CD4-positive, alpha-beta T cell treated with Interleukin-2 at 100 ng/mL for 4 hours (primary cell): ENCODE measurements at regions not wholly inside any gene's neighbourhood (a gene's known extent, or its start where the extent isn't known, plus 50 kb on each side); places are given as distances from the start of the nearest gene placed in this dataset.

ENCODE experiments used
- DNase-seq: peaks from one replicate; pipeline ENCODE4 v3.0.0-alpha.2; 2020; ENCODE audit warnings: low spot score

GRCh38 chr11:129291546-129291945 lies 84.1 kb upstream of the BARX2 start:
- no peak for DNase-seq

GRCh38 chr11:129290966-129291365 lies 84.7 kb upstream of the BARX2 start:
- DNase-seq = no peak

GRCh38 chr11:129289350-129290040 lies 86.2 kb upstream of the BARX2 start:
- DNase-seq = no peak

- no peak for DNase-seq
Observed at GRCh38 chr11:129287920-129288319, 87.7 kb upstream of the BARX2 start.

GRCh38 chr11:129286813-129287212 lies 88.8 kb upstream of the BARX2 start:
- DNase-seq = no peak

GRCh38 chr11:129285402-129285786 lies 90.3 kb upstream of the BARX2 start:
- DNase-seq = no peak

- DNase-seq = no peak
Observed at GRCh38 chr11:129283141-129283540, 91.0 kb upstream of the ARHGAP32 start.

GRCh38 chr11:129282634-129283033 lies 90.5 kb upstream of the ARHGAP32 start:
- DNase-seq = no peak

- no peak for DNase-seq
Observed at GRCh38 chr11:129281471-129282415, 89.6 kb upstream of the ARHGAP32 start.

GRCh38 chr11:129280027-129280811 lies 88.1 kb upstream of the ARHGAP32 start:
- no peak for DNase-seq

- peak; percentile 64 for DNase-seq
Observed at GRCh38 chr11:129279326-129280026, 87.4 kb upstream of the ARHGAP32 start.

GRCh38 chr11:129278586-129279319 lies 86.6 kb upstream of the ARHGAP32 start:
- DNase-seq = no peak

- no peak for DNase-seq
Observed at GRCh38 chr11:129277198-129277843, 85.2 kb upstream of the ARHGAP32 start.

- no peak for DNase-seq
Observed at GRCh38 chr11:129275828-129276227, 83.7 kb upstream of the ARHGAP32 start.

GRCh38 chr11:129273944-129274711 lies 82.0 kb upstream of the ARHGAP32 start:
- DNase-seq = no peak

- DNase-seq = no peak
Observed at GRCh38 chr11:129273322-129273721, 81.2 kb upstream of the ARHGAP32 start.

GRCh38 chr11:129271030-129271429 lies 78.9 kb upstream of the ARHGAP32 start:
- no peak for DNase-seq

- no peak for DNase-seq
Observed at GRCh38 chr11:129270446-129270845, 78.3 kb upstream of the ARHGAP32 start.

GRCh38 chr11:129268371-129268770 lies 76.2 kb upstream of the ARHGAP32 start:
- DNase-seq = no peak

GRCh38 chr11:129267716-129268115 lies 75.6 kb upstream of the ARHGAP32 start:
- no peak for DNase-seq
